CD4-positive, alpha-beta memory T cell (primary cell): ENCODE measurements at regions not wholly inside any gene's neighbourhood (a gene's known extent, or its start where the extent isn't known, plus 50 kb on each side); places are given as distances from the start of the nearest gene placed in this dataset.
"Not testable (repeated sequence)": the region's sequence is repeated elsewhere in the genome, so short reads cannot be mapped to it uniquely, and the experiment has no call there.

Experiments
- CTCF ChIA-PET: fragments of 350-600 bp; sonication (Branson Sonifier 250); formaldehyde crosslinking; loops from one replicate; lab custom pipeline; 2021; ENCODE audit warnings: inconsistent platforms; ENCODE audit not compliant: partially characterized antibody; lab: Charles Lee
- POLR2A ChIA-PET: fragments of 350-600 bp; sonication (Branson Sonifier 250); formaldehyde crosslinking; loops from one replicate; lab custom pipeline; 2021; ENCODE audit not compliant: partially characterized antibody; lab: Charles Lee
- DNase-seq, 5 donors: peaks; one replicate each; pipeline versions ENCODE4 v3.0.0 to v3.0.0-alpha.2; 2020 to 2022; ENCODE audit warnings: mixed read lengths in 1 of 5
- H3K27ac ChIP-seq: one replicate; pipeline ENCODE4 v1.7.0; 2013; ENCODE audit warnings: low read depth, low read length
- H3K27me3 ChIP-seq: 2 replicates; pipeline ENCODE4 v1.7.0; 2013; ENCODE audit warnings: mild to moderate bottlenecking, low read length, moderate library complexity; ENCODE audit not compliant: insufficient read depth
- H3K36me3 ChIP-seq: 2 replicates; pipeline ENCODE4 v1.7.0; 2013; ENCODE audit warnings: mild to moderate bottlenecking, low read length, moderate library complexity; ENCODE audit not compliant: insufficient read depth
- H3K4me1 ChIP-seq: 2 replicates; pipeline ENCODE4 v1.7.0; 2013; ENCODE audit warnings: mild to moderate bottlenecking, low read length, moderate library complexity; ENCODE audit not compliant: insufficient read depth
- H3K4me3 ChIP-seq, 2 donors: one replicate each; pipeline ENCODE4 v1.7.0; 2013; ENCODE audit warnings: low read length in 2 of 2, mild to moderate bottlenecking in 1 of 2
- H3K9me3 ChIP-seq, 2 donors: one replicate each; pipeline ENCODE4 v1.7.0; 2013; ENCODE audit warnings: low read length in 2 of 2, control low read depth in 1 of 2; ENCODE audit not compliant: control insufficient read depth in 1 of 2
- H3K27ac Mint-ChIP-seq, 7 donors: one replicate each; pipeline ENCODE4 v1.8.0; 2020 to 2021; ENCODE audit warnings: mixed read lengths in 7 of 7, mild to moderate bottlenecking in 6 of 7, inconsistent platforms in 3 of 7, moderate library complexity in 3 of 7
- H3K27me3 Mint-ChIP-seq, 2 donors: one replicate each; pipeline ENCODE4 v1.8.0; 2020 to 2021; ENCODE audit warnings: mixed read lengths in 2 of 2
- H3K36me3 Mint-ChIP-seq, 2 donors: one replicate each; pipeline ENCODE4 v1.8.0; 2020 to 2021; ENCODE audit warnings: mixed read lengths in 2 of 2, inconsistent platforms in 1 of 2, mild to moderate bottlenecking in 1 of 2
- H3K4me1 Mint-ChIP-seq, 4 donors: one replicate each; pipeline ENCODE4 v1.8.0; 2020 to 2021; ENCODE audit warnings: mixed read lengths in 4 of 4, mild to moderate bottlenecking in 1 of 4
- H3K4me3 Mint-ChIP-seq, 8 donors: one replicate each; pipeline ENCODE4 v1.8.0; 2020 to 2021; ENCODE audit warnings: mixed read lengths in 8 of 8, mild to moderate bottlenecking in 7 of 8, moderate library complexity in 6 of 8, inconsistent platforms in 3 of 8
- H3K9me3 Mint-ChIP-seq, 8 donors: one replicate each; pipeline ENCODE4 v1.8.0; 2020 to 2021; ENCODE audit warnings: mixed read lengths in 8 of 8, mild to moderate bottlenecking in 5 of 8, inconsistent platforms in 3 of 8, moderate library complexity in 1 of 8
- intact Hi-C: fragments of 100-400 bp; cut with micrococcal nuclease; formaldehyde crosslinking; loops from one replicate; pipeline ENCODE4 v1.15.1; 2023

- H3K9me3 ChIP-seq = peaks cover 0 to 14% of the 10 kb centered on the region in 2 donors
- POLR2A ChIA-PET, H3K4me1 Mint-ChIP-seq, H3K27me3 Mint-ChIP-seq, DNase-seq, H3K27me3 ChIP-seq, CTCF ChIA-PET, H3K4me3 Mint-ChIP-seq, H3K4me3 ChIP-seq, H3K27ac ChIP-seq, H3K36me3 Mint-ChIP-seq, H3K27ac Mint-ChIP-seq, intact Hi-C loops, H3K4me1 ChIP-seq, H3K36me3 ChIP-seq: not testable (repeated sequence)
- peaks cover 7 to 82% (median 70%) of the 10 kb centered on the region in 8 donors for H3K9me3 Mint-ChIP-seq
Observed at GRCh38 chr22:11302904-11303303, 4225.1 kb upstream of the OR11H1 start.

GRCh38 chr22:11305179-11305578, 4222.8 kb upstream of the OR11H1 start:
- H3K27ac Mint-ChIP-seq, H3K4me3 ChIP-seq, H3K27ac ChIP-seq, POLR2A ChIA-PET, H3K27me3 Mint-ChIP-seq, H3K36me3 ChIP-seq, H3K4me1 Mint-ChIP-seq, CTCF ChIA-PET, H3K4me3 Mint-ChIP-seq, intact Hi-C loops, DNase-seq, H3K4me1 ChIP-seq, H3K27me3 ChIP-seq, H3K36me3 Mint-ChIP-seq: not testable (repeated sequence)
- peaks cover 7 to 85% (median 71%) of the 10 kb centered on the region in 8 donors for H3K9me3 Mint-ChIP-seq
- H3K9me3 ChIP-seq = peaks cover 0 to 12% of the 10 kb centered on the region in 2 donors

GRCh38 chr22:11306933-11307518, 4221.0 kb upstream of the OR11H1 start:
- intact Hi-C loops, POLR2A ChIA-PET, H3K27me3 ChIP-seq, DNase-seq, H3K27me3 Mint-ChIP-seq, H3K4me3 ChIP-seq, H3K4me3 Mint-ChIP-seq, H3K4me1 ChIP-seq, H3K27ac Mint-ChIP-seq, CTCF ChIA-PET, H3K27ac ChIP-seq, H3K36me3 ChIP-seq, H3K4me1 Mint-ChIP-seq, H3K36me3 Mint-ChIP-seq: not testable (repeated sequence)
- peaks cover 7 to 84% (median 74%) of the 10 kb centered on the region in 8 donors for H3K9me3 Mint-ChIP-seq
- H3K9me3 ChIP-seq = peaks cover 0 to 12% of the 10 kb centered on the region in 2 donors

- ChIA-PET POLR2A (no interaction called here), CTCF (no interaction called here)
- intact Hi-C loops = no loop called here
- H3K27ac ChIP-seq = no peak overlapping the region
- H3K27me3 ChIP-seq = no peaks in the 10 kb centered on the region
- no peak for DNase-seq
- no peak overlapping the region for H3K4me3 ChIP-seq
- Mint-ChIP-seq H3K27me3 (no peaks in the 10 kb centered on the region), H3K4me1 (no peaks in the 10 kb centered on the region), H3K36me3 (peaks cover 0 to 2% of the 10 kb centered on the region in 2 donors), H3K27ac (no peak overlapping the region), H3K9me3 (peaks cover 3 to 81% (median 69%) of the 10 kb centered on the region in 8 donors), H3K4me3 (no peak overlapping the region)
- peaks cover 0 to 12% of the 10 kb centered on the region in 2 donors for H3K9me3 ChIP-seq
- H3K4me1 ChIP-seq = no peaks in the 10 kb centered on the region
- H3K36me3 ChIP-seq = no peaks in the 10 kb centered on the region
Observed at GRCh38 chr22:11307998-11308397, 4220.0 kb upstream of the OR11H1 start.

- H3K4me1 Mint-ChIP-seq, H3K4me3 Mint-ChIP-seq, H3K27me3 ChIP-seq, DNase-seq, H3K36me3 ChIP-seq, CTCF ChIA-PET, POLR2A ChIA-PET, H3K27ac ChIP-seq, H3K27ac Mint-ChIP-seq, H3K27me3 Mint-ChIP-seq, intact Hi-C loops, H3K4me3 ChIP-seq, H3K4me1 ChIP-seq, H3K36me3 Mint-ChIP-seq: not testable (repeated sequence)
- H3K9me3 ChIP-seq = peaks cover 0 to 12% of the 10 kb centered on the region in 2 donors
- peaks cover 0 to 76% (median 62%) of the 10 kb centered on the region in 8 donors for H3K9me3 Mint-ChIP-seq
Observed at GRCh38 chr22:11309777-11310176, 4218.2 kb upstream of the OR11H1 start.

- intact Hi-C loops, DNase-seq, POLR2A ChIA-PET, H3K36me3 ChIP-seq, H3K4me1 Mint-ChIP-seq, H3K4me3 ChIP-seq, CTCF ChIA-PET, H3K27me3 ChIP-seq, H3K4me3 Mint-ChIP-seq, H3K4me1 ChIP-seq, H3K36me3 Mint-ChIP-seq, H3K27me3 Mint-ChIP-seq, H3K27ac Mint-ChIP-seq, H3K9me3 ChIP-seq, H3K27ac ChIP-seq: not testable (repeated sequence)
- peaks cover 0 to 71% (median 56%) of the 10 kb centered on the region in 8 donors for H3K9me3 Mint-ChIP-seq
Observed at GRCh38 chr22:11310647-11311046, 4217.3 kb upstream of the OR11H1 start.

- H3K9me3 Mint-ChIP-seq = peaks cover 0 to 58% (median 39%) of the 10 kb centered on the region in 8 donors
- CTCF ChIA-PET, H3K36me3 ChIP-seq, H3K27me3 Mint-ChIP-seq, H3K27ac Mint-ChIP-seq, H3K4me3 ChIP-seq, POLR2A ChIA-PET, H3K27me3 ChIP-seq, H3K9me3 ChIP-seq, H3K4me1 Mint-ChIP-seq, intact Hi-C loops, DNase-seq, H3K4me1 ChIP-seq, H3K36me3 Mint-ChIP-seq, H3K27ac ChIP-seq, H3K4me3 Mint-ChIP-seq: not testable (repeated sequence)
Observed at GRCh38 chr22:11312640-11313039, 4215.4 kb upstream of the OR11H1 start.
